D721Med (cell line): ENCODE measurements at regions not wholly inside any gene's neighbourhood (a gene's known extent, or its start where the extent isn't known, plus 50 kb on each side); places are given as distances from the start of the nearest gene placed in this dataset.
"Not testable (repeated sequence)": the region's sequence is repeated elsewhere in the genome, so short reads cannot be mapped to it uniquely, and the experiment has no call there.

Experiments
- DNase-seq: peaks from one replicate; pipeline ENCODE4 v3.0.0; 2011; ENCODE audit warnings: low spot score; ENCODE audit not compliant: insufficient read length
- FAIRE-seq: peaks from 2 replicates; lab custom pipeline; 2011; peaks lifted over from hg19 to GRCh38; lab: Jason Lieb, UNC
- CTCF ChIP-seq: IDR thresholded peaks from 2 replicates; pipeline ENCODE4 v1.5.1; 2012; ENCODE audit warnings: mild to moderate bottlenecking, control low read depth; ENCODE audit not compliant: insufficient read depth; ENCODE audit errors: missing control alignments

- FAIRE-seq = no peak
- DNase-seq = no peak
Measured at GRCh38 chr10:55820478-55820877, 540.6 kb downstream of the ZWINT start.

GRCh38 chr10:55820071-55820470 is 541.0 kb downstream of the ZWINT start:
- DNase-seq = no peak
- FAIRE-seq = no peak
- no peak for TF ChIP-seq CTCF

More at GRCh38 chr10:55820478-55820877, 540.6 kb downstream of the ZWINT start:
- TF ChIP-seq CTCF = no peak

- no peak for FAIRE-seq
- no peak for DNase-seq
- TF ChIP-seq CTCF = no peak
Measured at GRCh38 chr10:55813451-55814170, 547.4 kb downstream of the ZWINT start.

GRCh38 chr10:55803055-55803454 is 558.0 kb downstream of the ZWINT start:
- TF ChIP-seq CTCF = no peak
- DNase-seq = no peak
- no peak for FAIRE-seq

GRCh38 chr10:55801353-55801661 is 559.8 kb downstream of the ZWINT start:
- DNase-seq = no peak
- no peak for FAIRE-seq
- TF ChIP-seq CTCF = no peak

- no peak for TF ChIP-seq CTCF
- FAIRE-seq = no peak
- no peak for DNase-seq
Measured at GRCh38 chr10:55800602-55801352, 560.3 kb downstream of the ZWINT start.

- DNase-seq (no peak), FAIRE-seq (no peak)
- TF ChIP-seq CTCF = no peak
Measured at GRCh38 chr10:55793024-55793423, 568.0 kb downstream of the ZWINT start.

- not testable (repeated sequence) for FAIRE-seq, DNase-seq
Measured at GRCh38 chr10:55790276-55790675, 570.8 kb downstream of the ZWINT start.
